Right cardiac atrium (tissue), 5 donors: ENCODE measurements at regions not wholly inside any gene's neighbourhood (a gene's known extent, or its start where the extent isn't known, plus 50 kb on each side); places are given as distances from the start of the nearest gene placed in this dataset.

Experiments used
- ATAC-seq, 2 donors: fragments of 200-7000 bp; cut with Tn5 transposase; one replicate each; pipeline versions ENCODE4 v1.8.0 to v1.9.1; 2020; ENCODE audit warnings: moderate library complexity in 2 of 2, mild to moderate bottlenecking in 1 of 2
- DNase-seq, 3 donors: peaks; one replicate each; pipeline ENCODE4 v3.0.0-alpha.2; 2020
- H3K27ac ChIP-seq: one replicate; pipeline ENCODE4 v1.5.1; 2013; ENCODE audit warnings: mild to moderate bottlenecking, low read length, control low read depth, moderate library complexity
- H3K27me3 ChIP-seq: one replicate; pipeline ENCODE4 v1.6.1; 2013; ENCODE audit not compliant: control insufficient read depth, insufficient read depth
- H3K4me1 ChIP-seq: one replicate; pipeline ENCODE4 v1.6.1; 2013; ENCODE audit warnings: low read length; ENCODE audit not compliant: control insufficient read depth, insufficient read depth
- H3K4me3 ChIP-seq: one replicate; pipeline ENCODE4 v1.5.1; 2013; ENCODE audit warnings: low read length, control low read depth
- H3K9me3 ChIP-seq: one replicate; pipeline ENCODE4 v1.6.1; 2013; ENCODE audit warnings: low read length; ENCODE audit not compliant: control insufficient read depth
- WGBS: extraction: QIAGEN DNeasy Blood & Tissue Kit; methylation state at CpG from one replicate; pipeline ENCODE4 v1.1.7; 2013; 5-methylcytosine and 5-hydroxymethylcytosine counted together
- intact Hi-C, 4 donors: fragments of 100-400 bp; cut with DNase I; formaldehyde crosslinking; loops; one replicate each; pipeline versions ENCODE4 v1.11.0 to v1.14.0; 2022 to 2023
- donor health status: healthy with polysubstance abuse.
- donor health status: DM: no; HTN: yes; CAD: no.
- donor health status: DM: no; HTN: no; CAD: no.
- donor health status: DM: no; HTN: yes; CAD: no; lungs with severe emphysema.
- donor health status: DM: yes; HTN: yes; CAD: no.

DNA sequence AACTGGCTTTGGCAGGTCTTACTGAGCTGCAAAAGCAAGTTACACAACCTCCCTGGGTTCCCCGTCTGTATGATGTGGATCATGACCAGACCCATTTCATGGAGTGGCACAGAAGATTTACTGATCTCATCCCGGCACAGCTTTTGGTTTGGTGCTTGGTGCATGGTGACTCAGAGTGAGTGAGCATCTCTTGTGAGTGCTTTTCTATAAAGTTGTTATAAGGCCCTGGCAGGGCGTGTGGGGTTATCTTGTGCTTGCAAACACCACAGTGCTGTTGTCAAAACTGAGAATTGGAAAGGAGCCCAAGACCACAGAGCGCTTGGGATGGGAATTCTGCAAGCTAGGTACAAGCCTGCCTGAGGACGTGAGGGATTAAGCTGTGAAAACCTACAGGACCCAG, 425.2 kb downstream of the GADD45G start:
- Histone ChIP-seq H3K27me3 (no peaks in the 10 kb centered on the region), H3K9me3 (no peaks in the 10 kb centered on the region), H3K4me3 (no peak overlapping the region), H3K27ac (no peak overlapping the region), H3K4me1 (no peaks in the 10 kb centered on the region)
- WGBS, result 76% methylated on average over 5 of the region's 5 CpGs
- ATAC-seq (no peak), DNase-seq (no peak)
- intact Hi-C loops, result no loop called here

DNA sequence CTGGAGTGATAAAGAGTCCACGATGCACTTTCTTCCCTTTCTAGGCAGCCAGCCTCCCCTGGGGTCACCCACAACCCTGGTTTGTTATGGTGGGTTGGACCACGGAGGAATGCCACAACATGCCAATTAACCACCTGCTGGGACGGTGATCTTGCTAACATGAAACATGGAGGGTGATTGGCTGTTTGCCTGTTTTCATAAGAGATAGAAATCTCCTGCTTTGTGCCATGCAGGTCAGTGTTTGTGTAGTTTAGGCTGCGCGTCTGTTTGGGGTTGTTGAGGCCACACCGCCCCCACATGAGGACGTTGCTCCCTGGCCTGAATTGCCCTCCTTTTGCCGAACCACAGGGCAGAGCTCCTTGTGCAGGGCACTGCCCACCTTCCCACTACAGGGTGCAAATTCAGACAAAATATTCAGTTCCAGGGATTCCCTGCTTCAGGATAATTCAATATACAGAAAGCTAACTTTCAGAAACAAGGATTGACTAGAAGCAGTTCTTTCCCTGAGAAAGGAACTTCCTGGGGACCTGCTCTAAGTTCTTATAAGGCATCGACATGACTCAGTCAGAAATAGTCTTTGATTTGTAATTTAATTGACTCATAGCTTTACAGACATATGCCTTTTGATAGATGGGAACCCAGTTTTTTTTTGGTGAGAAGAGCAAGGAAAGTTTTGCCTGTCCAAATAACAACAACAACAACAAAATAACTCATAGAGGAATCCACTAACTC, 427.6 kb downstream of the GADD45G start:
- H3K27me3 ChIP-seq, result no peaks in the 10 kb centered on the region
- H3K4me3 ChIP-seq, result no peak overlapping the region
- DNase-seq (no peak), ATAC-seq (no peak)
- WGBS, result 54% methylated on average over 9 of the region's 9 CpGs
- H3K9me3 ChIP-seq, result no peaks in the 10 kb centered on the region
- no peaks in the 10 kb centered on the region for H3K4me1 ChIP-seq
- intact Hi-C loops, result no loop called here
- no peak overlapping the region for H3K27ac ChIP-seq

DNA sequence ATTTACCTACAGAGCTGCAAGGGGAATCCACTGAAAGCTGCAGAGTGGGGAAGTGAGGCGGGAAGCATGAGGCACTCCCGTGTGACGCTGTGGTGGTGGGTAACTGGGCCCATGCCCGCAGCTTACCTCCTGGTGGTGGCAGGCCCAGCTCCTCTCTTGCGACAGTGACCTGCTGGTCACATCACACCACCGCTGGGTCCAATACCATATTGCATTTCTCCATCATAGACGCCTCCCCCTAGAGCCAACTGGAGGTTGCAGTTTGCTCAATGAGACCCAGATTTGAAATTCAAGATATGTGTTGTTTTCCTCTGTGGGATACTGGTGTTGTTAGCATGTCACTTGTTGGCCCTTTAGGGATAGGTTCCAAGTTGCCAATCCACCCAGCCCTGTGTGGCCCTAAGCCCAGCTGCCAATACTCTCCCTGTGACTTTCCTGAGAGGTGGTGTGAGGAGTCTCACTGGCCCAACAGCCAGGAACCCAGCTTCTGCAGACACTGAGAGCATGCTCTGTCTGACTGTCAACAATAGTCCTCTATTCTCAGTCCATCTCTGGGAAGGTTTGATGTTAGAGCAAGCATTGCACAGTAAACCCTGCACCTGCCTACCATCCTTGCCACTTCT, 428.3 kb downstream of the GADD45G start:
- no peaks in the 10 kb centered on the region for H3K9me3 ChIP-seq
- WGBS, result 96% methylated on average over 7 of the region's 7 CpGs
- no peaks in the 10 kb centered on the region for H3K27me3 ChIP-seq
- H3K4me3 ChIP-seq, result no peak overlapping the region
- DNase-seq (no peak), ATAC-seq (no peak)
- intact Hi-C loops, result no loop called here
- H3K4me1 ChIP-seq, result no peaks in the 10 kb centered on the region
- no peak overlapping the region for H3K27ac ChIP-seq

DNA sequence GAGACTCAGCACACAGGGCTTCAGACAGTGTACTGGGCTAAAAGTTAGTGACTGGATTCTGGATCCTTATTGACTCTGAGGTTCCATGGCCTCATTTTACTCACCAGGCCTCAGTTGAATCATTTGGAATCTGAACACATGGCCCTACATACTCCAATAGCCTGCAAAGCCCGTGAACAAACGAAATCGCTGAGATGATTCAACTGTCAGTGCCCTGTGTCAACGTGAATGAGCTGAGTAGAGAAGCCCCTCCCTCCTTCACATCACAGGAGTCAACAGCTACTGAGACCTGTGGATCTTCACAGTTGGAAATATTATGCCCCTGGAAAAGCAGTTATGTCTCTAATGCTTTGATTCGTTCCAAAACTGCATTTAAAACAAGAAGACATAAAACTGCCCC, 429.3 kb downstream of the GADD45G start:
- intact Hi-C loops, result no loop called here
- H3K4me3 ChIP-seq, result no peak overlapping the region
- H3K4me1 ChIP-seq, result no peaks in the 10 kb centered on the region
- DNase-seq, result no peak
- no peaks in the 10 kb centered on the region for H3K27me3 ChIP-seq
- no peaks in the 10 kb centered on the region for H3K9me3 ChIP-seq
- WGBS, result 70% methylated on average over 5 of the region's 5 CpGs
- no peak overlapping the region for H3K27ac ChIP-seq
- no peak for ATAC-seq

DNA sequence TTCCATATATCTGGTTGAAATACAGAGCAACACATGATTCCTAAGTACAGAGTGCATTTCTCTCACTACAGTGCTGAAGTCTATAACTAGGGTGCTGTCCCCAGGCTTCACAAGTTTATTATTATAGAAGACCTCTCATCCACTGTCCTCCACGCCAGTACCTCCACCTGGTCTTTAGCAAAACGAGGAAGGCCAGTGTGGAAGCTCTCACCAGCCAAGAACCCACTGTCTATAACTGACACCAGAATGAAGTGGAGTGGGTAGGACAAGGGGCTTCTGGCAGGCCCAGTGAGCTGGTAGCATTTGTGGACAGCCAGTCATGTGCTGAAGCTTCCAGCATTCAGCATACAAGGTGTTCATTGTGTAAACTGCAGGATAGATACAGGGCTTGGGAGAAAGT, 430.7 kb downstream of the GADD45G start:
- Histone ChIP-seq H3K9me3 (no peaks in the 10 kb centered on the region), H3K4me1 (no peaks in the 10 kb centered on the region), H3K4me3 (no peak overlapping the region), H3K27me3 (no peaks in the 10 kb centered on the region), H3K27ac (no peak overlapping the region)
- DNase-seq (no peak), ATAC-seq (no peak)
- 88% methylated on average over 2 of the region's 2 CpGs for WGBS
- intact Hi-C loops, result no loop called here

DNA sequence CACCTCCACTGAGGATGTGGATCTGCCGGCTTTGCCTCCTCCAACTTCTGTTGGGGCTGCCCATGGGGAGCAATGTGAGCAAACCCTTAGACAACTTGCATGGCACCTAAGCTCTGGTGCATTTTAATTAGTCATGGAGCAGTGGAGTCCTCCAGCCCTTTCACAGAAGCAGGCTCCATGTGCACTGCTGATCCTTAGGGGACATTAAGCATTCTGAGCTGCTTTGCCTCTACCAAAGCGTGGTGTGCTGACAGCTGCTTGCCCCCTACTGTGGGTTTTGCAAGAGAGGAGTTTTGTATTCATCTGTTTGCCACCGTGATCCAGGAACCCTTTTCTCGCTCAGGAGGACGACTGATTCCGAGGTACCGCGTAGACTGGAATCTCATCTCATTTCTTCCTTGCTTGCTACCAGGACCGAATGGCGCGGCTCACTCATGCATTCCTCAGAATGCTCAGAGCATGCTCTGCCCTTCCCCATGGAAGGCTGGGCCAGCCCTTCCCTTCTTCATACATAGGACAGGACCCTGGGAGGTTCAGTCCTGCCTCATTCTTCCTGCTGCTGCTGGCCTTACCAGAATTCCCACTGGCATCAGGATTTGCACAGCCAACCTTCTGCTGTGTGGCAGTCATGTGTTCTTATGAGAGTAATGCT, 432.5 kb downstream of the GADD45G start:
- intact Hi-C loops, result no loop called here
- Histone ChIP-seq H3K9me3 (no peaks in the 10 kb centered on the region), H3K4me3 (no peak overlapping the region), H3K27ac (no peak overlapping the region), H3K27me3 (no peaks in the 10 kb centered on the region), H3K4me1 (no peaks in the 10 kb centered on the region)
- WGBS, result 87% methylated on average over 11 of the region's 11 CpGs
- DNase-seq (no peak), ATAC-seq (no peak)

DNA sequence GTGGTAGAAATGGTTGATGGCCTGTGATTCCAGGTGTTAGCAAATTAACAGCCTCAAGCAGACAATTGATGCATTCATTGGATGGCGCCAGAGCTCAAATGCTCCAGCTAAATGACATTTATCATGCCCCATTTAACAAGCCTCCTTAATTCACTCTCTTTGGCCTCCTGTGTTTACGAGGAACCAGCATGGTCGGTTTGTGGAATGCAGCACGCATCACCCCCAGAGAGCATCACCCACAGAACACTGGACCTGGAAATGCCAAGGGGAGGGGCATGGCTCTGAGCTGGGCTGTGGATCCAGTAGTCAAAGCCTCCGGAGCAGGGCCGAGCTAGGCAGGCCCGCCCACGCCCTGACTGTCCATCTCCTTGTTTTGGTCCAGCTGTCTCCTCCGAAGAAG, 434.0 kb downstream of the GADD45G start:
- DNase-seq (no peak), ATAC-seq (no peak)
- intact Hi-C loops, result no loop called here
- WGBS, result 81% methylated on average over 9 of the region's 9 CpGs
- Histone ChIP-seq H3K4me3 (no peak overlapping the region), H3K27ac (no peak overlapping the region), H3K27me3 (no peaks in the 10 kb centered on the region), H3K4me1 (no peaks in the 10 kb centered on the region), H3K9me3 (no peaks in the 10 kb centered on the region)

DNA sequence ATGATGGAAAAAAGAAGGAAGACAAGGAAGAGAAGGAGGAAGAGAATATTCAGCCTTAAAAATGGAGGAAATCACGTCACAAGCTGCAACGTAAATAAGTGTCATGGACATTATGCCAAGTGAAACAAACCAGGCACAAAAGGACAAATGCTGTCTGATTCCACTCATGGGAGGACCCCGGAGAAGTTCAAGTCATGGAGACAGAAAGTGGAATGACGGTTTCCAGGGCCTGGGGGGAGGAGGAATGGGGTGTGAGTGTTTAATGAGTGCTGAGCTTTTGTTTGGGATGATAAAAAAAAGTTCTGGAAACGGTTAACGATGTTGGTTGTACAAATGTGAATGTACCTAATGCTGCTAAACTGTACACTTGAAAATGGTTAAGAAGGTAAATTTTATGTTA, 439.5 kb downstream of the GADD45G start:
- no peak for DNase-seq
- ATAC-seq, result peak in 1 of 2 donors; percentile 23
- no peak overlapping the region for H3K4me3 ChIP-seq
- no peaks in the 10 kb centered on the region for H3K4me1 ChIP-seq
- WGBS, result 44% methylated on average over 6 of the region's 6 CpGs
- H3K9me3 ChIP-seq, result no peaks in the 10 kb centered on the region
- no peaks in the 10 kb centered on the region for H3K27me3 ChIP-seq
- intact Hi-C loops, result no loop called here
- H3K27ac ChIP-seq, result no peak overlapping the region

DNA sequence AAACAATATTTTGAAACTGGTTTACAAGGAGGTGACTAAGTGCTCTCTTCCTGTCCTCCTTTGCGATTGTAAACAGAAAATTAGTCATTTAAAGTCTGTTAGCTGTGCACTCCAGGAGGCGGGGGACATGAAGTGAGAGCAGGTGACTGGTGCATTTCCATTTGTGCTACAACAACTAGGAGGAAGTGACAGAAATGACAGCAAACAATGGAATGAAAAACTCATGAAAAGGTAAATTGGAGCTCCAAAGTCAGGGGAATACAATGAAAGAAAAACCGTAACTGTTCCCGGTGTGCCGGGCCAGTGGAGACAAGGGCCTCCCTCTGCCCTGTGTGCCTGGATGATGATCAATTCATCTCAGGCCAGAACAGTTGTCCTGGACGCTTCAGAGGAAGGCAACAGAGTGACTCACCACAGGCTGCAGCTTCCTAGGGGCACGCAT, 439.9 kb downstream of the GADD45G start:
- Histone ChIP-seq H3K4me1 (no peaks in the 10 kb centered on the region), H3K27me3 (no peaks in the 10 kb centered on the region), H3K9me3 (no peaks in the 10 kb centered on the region), H3K4me3 (no peak overlapping the region), H3K27ac (no peak overlapping the region)
- no peak for DNase-seq
- ATAC-seq, result no peak
- 62% methylated on average over 7 of the region's 7 CpGs for WGBS
- intact Hi-C loops, result no loop called here

DNA sequence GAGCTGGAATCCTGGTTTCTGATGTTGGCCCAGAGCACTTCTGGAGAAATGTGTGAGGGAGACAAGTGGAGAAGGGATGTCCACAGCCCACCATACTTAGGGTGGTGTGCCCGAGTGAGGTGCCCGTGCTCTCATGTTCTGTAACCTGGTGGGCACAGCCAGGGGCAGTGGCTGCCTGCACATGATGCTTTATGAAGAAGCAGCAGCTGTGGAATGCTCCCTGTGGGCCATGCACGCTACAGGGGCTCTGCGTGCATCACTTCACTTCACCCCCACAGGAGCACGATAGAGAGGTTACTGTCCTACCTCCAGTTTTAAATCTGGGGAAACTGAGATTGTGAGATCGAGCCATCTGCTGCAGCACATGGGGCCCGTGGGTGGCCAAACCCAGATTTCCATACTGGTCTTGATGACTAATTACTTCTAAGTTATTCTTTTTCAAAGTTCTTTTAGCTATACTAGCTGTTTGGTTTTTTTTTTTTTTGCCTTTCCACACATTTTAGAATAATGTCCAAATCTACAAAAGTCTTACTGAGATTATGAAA, 441.6 kb downstream of the GADD45G start:
- H3K4me1 ChIP-seq, result no peaks in the 10 kb centered on the region
- no peaks in the 10 kb centered on the region for H3K27me3 ChIP-seq
- no peak overlapping the region for H3K4me3 ChIP-seq
- no peak overlapping the region for H3K27ac ChIP-seq
- ATAC-seq (no peak), DNase-seq (no peak)
- 90% methylated on average over 7 of the region's 7 CpGs for WGBS
- no peaks in the 10 kb centered on the region for H3K9me3 ChIP-seq
- intact Hi-C loops, result no loop called here

DNA sequence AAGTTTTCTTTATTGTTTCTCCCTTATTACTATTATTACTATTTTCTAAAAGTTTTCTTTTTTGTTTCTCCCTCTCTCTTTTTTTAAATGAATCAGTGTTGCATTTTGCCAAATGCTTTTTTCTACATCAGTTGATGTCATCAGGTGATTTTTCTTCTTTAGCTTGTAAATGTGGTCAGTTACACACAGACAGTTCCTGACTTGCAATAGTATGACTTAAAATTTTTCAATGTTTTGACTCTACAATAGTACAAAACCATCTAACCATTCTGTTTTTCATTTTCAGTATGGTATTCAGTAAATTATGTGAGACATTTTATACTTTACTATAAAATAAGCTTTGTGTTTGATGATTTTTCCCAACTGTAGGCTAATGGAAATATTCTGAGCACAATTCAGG, 443.0 kb downstream of the GADD45G start:
- H3K27me3 ChIP-seq, result no peaks in the 10 kb centered on the region
- no peak overlapping the region for H3K4me3 ChIP-seq
- no peak for DNase-seq
- intact Hi-C loops, result no loop called here
- no peaks in the 10 kb centered on the region for H3K4me1 ChIP-seq
- no peak for ATAC-seq
- H3K9me3 ChIP-seq, result no peaks in the 10 kb centered on the region
- H3K27ac ChIP-seq, result no peak overlapping the region
